ENCODE measurements at regions not wholly inside any gene's neighbourhood (a gene's known extent, or its start where the extent isn't known, plus 50 kb on each side); places are given as distances from the start of the nearest gene placed in this dataset.

DNA sequence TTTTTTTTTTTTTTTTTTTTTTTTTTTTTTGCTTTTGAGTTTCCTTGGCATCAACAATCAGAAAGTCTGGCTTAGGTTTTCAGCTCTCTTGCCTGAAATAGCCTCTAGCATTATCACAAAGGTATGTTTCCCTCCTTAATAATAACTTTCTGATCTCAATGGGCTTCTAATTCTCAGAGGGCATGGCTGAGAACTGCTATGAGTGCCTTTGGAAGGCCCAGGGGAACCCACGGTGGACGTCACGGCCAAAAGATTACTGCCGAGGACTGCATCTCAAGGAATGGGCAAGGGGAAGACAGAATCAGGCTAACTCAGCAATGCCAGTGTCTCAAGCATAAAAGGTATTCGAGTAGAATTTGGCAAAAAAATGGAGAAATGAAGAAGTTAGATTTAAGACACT is 73.2 kb upstream of the SLC14A2 start:
- TF ChIP-seq, protein P1, sequence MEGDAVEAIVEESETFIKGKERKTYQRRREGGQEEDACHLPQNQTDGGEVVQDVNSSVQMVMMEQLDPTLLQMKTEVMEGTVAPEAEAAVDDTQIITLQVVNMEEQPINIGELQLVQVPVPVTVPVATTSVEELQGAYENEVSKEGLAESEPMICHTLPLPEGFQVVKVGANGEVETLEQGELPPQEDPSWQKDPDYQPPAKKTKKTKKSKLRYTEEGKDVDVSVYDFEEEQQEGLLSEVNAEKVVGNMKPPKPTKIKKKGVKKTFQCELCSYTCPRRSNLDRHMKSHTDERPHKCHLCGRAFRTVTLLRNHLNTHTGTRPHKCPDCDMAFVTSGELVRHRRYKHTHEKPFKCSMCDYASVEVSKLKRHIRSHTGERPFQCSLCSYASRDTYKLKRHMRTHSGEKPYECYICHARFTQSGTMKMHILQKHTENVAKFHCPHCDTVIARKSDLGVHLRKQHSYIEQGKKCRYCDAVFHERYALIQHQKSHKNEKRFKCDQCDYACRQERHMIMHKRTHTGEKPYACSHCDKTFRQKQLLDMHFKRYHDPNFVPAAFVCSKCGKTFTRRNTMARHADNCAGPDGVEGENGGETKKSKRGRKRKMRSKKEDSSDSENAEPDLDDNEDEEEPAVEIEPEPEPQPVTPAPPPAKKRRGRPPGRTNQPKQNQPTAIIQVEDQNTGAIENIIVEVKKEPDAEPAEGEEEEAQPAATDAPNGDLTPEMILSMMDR (IDR thresholded peaks at IDR 0.05 in 2 of 3, conservative IDR thresholded peaks at IDR 0.05 in 1 of 3; ENCODE audit: borderline replicate concordance in 1 of 3, insufficient read depth in 1 of 3, low read depth in 2 of 3, low read length in 2 of 3) = no peak
- no peak for TF ChIP-seq POLR2A (IDR thresholded peaks at IDR 0.05; ENCODE audit: borderline replicate concordance, extremely low read depth, insufficient read depth, insufficient read length)
- TF ChIP-seq CEBPB (IDR thresholded peaks at IDR 0.05; ENCODE audit: low read depth) = no peak
- no peak for TF ChIP-seq JUND (IDR thresholded peaks at IDR 0.05)
- TF ChIP-seq RAD21 (IDR thresholded peaks at IDR 0.05; ENCODE audit: low read depth) = no peak
- no peak for TF ChIP-seq CBX3 (IDR thresholded peaks at IDR 0.05; ENCODE audit: low read depth)
- TF ChIP-seq SIN3A (IDR thresholded peaks at IDR 0.05; ENCODE audit: low read depth) = no peak
- TF ChIP-seq EZH2 (IDR thresholded peaks at IDR 0.05) = no peak
